Heart left ventricle (tissue), 13 donors: ENCODE measurements at regions not wholly inside any gene's neighbourhood (a gene's known extent, or its start where the extent isn't known, plus 50 kb on each side); places are given as distances from the start of the nearest gene placed in this dataset.

Experiments used
- CTCF ChIP-seq, 12 donors: fragments of 200-600 bp; sonication (generic) in 4 of 12; IDR thresholded peaks; one replicate each; pipeline versions ENCODE4 v1.5.0 to v1.8.0; 2018 to 2022; ENCODE audit warnings: antibody characterized with exemption in 12 of 12, mild to moderate bottlenecking in 5 of 12
- POLR2A ChIP-seq, 2 donors: fragments of 450-650 bp; IDR thresholded peaks; one replicate each; pipeline ENCODE4 v1.6.1; 2017; ENCODE audit warnings: antibody characterized with exemption in 2 of 2, mild to moderate bottlenecking in 2 of 2, moderate library complexity in 2 of 2
- donor health status: ischemic (EF 13 %, LVEDD 7.1; RV severe dilation, severe dysfunction).
- donor health status: DM: no; HTN: yes; CAD: no.
- donor health status: DM: no; HTN: no; CAD: no.
- donor health status: ischemic (EF 25% LVEDD 6.9; RV normal size, moderate dysfunction).
- donor health status: ischemic (EF 25% LVEDD 5.7; RV mildly dilated, moderate dysfunction).
- donor health status: ischemic (EF 35%, LVEDD 5.7; RV mildly dilated, moderate dysfunction).
- donor health status: nonischemic (EF 11% LVEDD 7.7; RV severe dilation, severe dysfunction).
- donor health status: DM: yes; HTN: yes; CAD: no.
- donor health status: PGD.
- donor health status: ischemic (EF 29% LVEDD 5.4; RV normal size, mild dysfunction).
- donor health status: nonischemic (EF 23%, LVEDD 6.1; RV moderate dilation, normal function).

- TF ChIP-seq CTCF (IDR thresholded peaks at IDR 0.05) (peak in 6 of 12 donors; percentile 18 to 35 (median 26)), POLR2A (IDR thresholded peaks at IDR 0.05) (no peak)
Observed at GRCh38 chr7:116354171-116354545, 143.8 kb downstream of the TES start.
